GM10248 (cell line): ENCODE measurements at regions not wholly inside any gene's neighbourhood (a gene's known extent, or its start where the extent isn't known, plus 50 kb on each side); places are given as distances from the start of the nearest gene placed in this dataset.

Experiments
- CTCF ChIA-PET: fragments of 300-600 bp; sonication (Branson Sonifier 250); formaldehyde crosslinking; extraction: SDS; loops from one replicate; lab custom pipeline; 2021; ENCODE audit warnings: antibody characterized with exemption; lab: Yijun Ruan, JAX
- POLR2A ChIA-PET: fragments of 350-650 bp; sonication (Branson Sonifier 250); formaldehyde crosslinking; extraction: SDS; loops from one replicate; lab custom pipeline; 2020; ENCODE audit warnings: antibody characterized with exemption; lab: Yijun Ruan, JAX
- DNase-seq: peaks from one replicate; pipeline ENCODE4 v3.0.0; 2012; ENCODE audit errors: extremely low spot score
- TF ChIP-seq, protein P1 (sequence below): IDR thresholded peaks from 2 replicates; pipeline ENCODE4 v1.5.1; 2012; ENCODE audit warnings: mild to moderate bottlenecking, low read depth; ENCODE audit errors: extremely low read depth, missing control alignments, control extremely low read depth

DNA sequence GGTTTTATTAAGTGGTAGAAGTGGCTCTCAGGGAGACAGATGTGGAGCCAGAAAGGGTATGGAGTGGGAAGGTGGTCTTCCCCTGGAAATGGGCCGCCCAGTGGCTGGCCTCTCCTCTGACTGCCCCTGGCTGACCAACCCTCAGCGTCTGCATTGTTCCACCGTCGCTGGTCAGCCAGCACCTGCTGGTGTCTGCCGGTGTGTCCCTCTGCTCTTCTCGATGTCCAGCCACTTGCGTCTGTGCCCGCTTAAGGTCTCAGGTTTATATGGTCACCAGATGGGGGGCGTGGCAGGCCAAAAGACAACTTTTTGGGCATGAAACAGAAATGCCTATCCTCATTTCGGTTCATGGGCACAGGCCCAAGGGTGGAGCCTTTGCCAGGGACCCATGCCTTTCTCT, 1221.5 kb downstream of the JRKL start:
- TF ChIP-seq, protein P1, sequence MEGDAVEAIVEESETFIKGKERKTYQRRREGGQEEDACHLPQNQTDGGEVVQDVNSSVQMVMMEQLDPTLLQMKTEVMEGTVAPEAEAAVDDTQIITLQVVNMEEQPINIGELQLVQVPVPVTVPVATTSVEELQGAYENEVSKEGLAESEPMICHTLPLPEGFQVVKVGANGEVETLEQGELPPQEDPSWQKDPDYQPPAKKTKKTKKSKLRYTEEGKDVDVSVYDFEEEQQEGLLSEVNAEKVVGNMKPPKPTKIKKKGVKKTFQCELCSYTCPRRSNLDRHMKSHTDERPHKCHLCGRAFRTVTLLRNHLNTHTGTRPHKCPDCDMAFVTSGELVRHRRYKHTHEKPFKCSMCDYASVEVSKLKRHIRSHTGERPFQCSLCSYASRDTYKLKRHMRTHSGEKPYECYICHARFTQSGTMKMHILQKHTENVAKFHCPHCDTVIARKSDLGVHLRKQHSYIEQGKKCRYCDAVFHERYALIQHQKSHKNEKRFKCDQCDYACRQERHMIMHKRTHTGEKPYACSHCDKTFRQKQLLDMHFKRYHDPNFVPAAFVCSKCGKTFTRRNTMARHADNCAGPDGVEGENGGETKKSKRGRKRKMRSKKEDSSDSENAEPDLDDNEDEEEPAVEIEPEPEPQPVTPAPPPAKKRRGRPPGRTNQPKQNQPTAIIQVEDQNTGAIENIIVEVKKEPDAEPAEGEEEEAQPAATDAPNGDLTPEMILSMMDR = no peak
- DNase-seq = no peak
- ChIA-PET CTCF (interaction anchor here (1.8 kb wide), 1 partner anchor 1404 kb away, joined by 6 read pairs; no protein-coding TSS in a partner anchor), POLR2A (no interaction called here)

DNA sequence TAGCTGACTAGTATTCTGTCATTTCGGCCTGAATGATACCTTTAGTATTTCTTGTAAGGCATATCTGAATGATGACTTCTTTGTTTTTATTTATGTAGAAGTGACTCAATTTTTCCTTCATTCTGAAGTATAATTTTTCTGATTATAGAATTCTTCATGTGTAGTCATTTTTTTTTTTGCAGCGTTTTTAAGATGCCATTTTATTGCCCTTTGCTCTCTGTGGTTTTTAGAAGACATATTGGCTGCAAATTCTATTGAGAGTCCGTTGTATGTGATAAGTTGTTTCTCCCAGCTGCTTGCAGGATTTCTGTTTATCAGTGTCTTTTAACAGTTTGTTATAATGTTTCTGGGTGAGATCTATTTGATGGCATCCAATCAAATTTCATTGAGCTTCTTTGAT, 1224.8 kb downstream of the JRKL start:
- TF ChIP-seq, protein P1 = no peak
- no peak for DNase-seq
- POLR2A ChIA-PET = no interaction called here
- CTCF ChIA-PET = no interaction called here

DNA sequence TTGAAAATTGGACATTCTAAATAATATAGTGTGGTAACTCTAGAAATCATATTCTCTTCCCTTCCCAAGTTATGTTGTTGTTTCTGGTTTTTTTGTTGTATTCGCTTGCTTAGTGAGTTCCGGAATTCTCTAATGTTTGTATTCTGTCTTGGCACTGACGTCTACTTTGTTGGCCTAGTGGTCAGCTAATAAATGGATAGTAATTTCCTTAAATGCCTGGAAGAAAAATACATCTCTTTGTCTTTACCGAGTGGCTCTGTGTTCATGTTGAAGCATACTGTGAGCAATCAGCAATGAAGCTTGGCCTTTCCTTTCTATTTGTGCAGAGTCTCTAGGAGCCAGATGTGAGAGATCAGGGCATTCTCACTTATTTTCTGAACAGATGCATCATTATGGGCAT, 1225.7 kb downstream of the JRKL start:
- ChIA-PET POLR2A (no interaction called here), CTCF (no interaction called here)
- TF ChIP-seq, protein P1 = no peak
- DNase-seq = no peak

DNA sequence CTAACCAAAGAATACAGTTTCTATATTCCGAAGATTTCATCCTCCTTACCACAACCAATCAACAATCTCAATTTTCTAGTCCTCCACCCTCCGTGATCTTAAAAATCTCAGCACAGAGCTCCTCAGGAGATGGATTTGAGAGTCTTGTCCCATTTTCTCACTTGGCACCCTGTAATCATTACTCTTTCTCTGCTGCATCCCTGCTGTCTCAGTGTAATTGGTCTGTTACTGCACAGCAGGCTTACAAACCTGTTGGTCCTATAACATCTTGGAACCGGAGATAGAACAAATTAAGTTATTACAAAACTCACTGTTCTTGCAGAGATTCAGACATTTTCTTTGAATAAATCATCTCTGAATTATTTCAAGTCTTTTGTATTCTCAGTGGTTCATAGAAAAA, 1227.2 kb downstream of the JRKL start:
- ChIA-PET POLR2A (no interaction called here), CTCF (no interaction called here)
- TF ChIP-seq, protein P1 = no peak
- DNase-seq = no peak

DNA sequence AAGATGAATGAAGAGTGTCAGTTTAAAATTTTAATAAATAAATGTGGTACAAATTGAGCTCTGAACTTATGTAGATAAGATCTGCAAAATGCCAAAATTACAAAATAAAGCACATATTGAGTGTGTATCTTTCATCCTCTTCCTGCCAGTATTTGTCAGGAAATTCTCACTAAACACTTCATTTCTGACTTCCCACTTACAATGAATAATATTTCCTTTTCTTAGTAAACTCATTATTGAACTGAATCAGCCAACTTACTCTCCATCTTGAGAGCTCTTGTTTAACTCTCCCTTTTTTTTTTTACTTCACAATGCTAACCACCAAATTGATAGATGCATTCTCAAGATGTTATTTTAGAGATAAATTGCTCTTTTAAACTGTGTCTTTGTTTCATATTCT, 1230.2 kb downstream of the JRKL start:
- ChIA-PET POLR2A (no interaction called here), CTCF (no interaction called here)
- TF ChIP-seq, protein P1 = no peak
- DNase-seq = no peak

DNA sequence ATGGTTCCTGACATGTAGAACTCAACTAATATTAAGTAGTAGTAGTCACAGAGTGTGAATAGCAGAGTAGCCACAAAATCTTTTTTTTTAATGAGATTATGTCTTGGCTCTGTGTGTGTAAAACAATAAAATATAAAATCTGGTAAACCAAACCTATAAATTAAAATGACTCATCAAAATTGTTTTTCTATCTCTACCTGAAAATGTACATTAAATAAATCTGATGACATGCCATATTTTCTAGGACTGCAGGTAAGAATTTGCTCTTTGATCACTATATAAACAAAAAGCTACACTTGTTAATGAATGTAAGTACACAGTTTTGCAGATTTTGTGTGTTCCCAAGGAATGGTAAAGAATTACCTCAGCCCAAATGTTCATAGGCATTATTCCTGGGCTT, 1231.5 kb downstream of the JRKL start:
- no peak for DNase-seq

More for the DNA sequence above, 1231.5 kb downstream of the JRKL start:
- ChIA-PET CTCF (no interaction called here), POLR2A (no interaction called here)
- TF ChIP-seq, protein P1 = no peak
